ENCODE measurements at regions not wholly inside any gene's neighbourhood (a gene's known extent, or its start where the extent isn't known, plus 50 kb on each side); places are given as distances from the start of the nearest gene placed in this dataset.
"Not testable (repeated sequence)": the region's sequence is repeated elsewhere in the genome, so short reads cannot be mapped to it uniquely, and the experiment has no call there.

DNA sequence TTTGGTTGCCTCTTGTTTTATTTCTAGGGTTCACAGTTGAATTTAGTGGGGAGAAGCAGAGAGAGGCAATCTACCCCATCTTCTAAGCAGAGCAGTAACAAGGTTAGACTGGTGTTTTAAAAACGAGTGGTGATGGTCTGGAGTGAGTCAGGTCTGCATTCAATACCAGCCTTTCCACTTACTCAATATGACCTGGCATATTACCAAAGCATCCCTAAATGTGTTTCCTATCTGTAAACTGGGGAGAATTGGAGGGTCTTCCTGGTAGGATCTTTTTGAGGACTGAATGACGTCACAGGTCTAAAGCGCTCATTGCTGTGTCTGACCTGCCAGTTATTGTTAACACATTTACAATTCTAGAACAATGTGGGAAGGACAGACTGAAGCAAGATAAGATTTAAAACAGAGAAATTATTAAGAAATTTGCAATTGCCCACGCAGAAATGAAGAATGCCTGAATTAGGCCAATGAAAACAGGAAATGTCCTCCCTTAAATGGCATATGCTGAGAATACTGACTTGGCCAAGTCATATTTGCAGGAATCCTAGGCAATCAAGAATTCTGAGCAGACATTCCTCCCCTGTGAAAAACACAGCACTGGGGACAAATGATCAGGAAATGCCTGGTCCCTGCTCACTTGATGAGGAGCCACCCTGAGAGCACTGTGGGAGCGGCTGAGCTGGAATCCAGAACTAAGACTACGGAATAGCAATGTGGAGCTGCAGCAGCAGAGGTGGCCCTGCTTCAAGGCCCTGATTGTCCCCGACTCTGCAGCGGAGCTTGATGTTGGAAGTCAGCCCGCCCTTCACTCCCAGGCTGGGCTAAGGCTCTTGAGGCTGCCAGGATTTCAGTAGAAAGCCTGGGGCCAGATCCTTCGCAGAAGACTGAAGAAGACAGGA, 184.5 kb upstream of the CXCL12 start:
- DNase-seq = no peak

DNA sequence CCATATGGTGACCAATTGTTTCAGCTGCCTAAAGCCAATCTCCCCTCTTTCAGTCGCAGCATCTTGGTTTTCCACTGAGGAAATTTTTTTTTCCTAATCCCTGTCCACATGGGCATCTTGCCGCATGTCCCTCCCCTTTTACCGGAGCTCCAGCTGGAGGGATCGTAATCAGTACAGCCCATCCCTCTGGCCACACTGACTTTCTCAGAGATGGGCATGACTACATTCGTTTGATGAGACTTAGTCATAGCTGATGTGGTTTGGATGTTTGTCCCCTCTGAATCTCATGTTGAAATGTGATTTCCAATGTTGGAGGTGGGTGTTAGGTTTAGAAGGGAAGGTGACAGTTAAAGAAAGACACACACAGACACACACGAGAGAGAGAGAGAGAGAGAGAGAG, 186.8 kb upstream of the CXCL12 start:
- DNase-seq = no peak

DNA sequence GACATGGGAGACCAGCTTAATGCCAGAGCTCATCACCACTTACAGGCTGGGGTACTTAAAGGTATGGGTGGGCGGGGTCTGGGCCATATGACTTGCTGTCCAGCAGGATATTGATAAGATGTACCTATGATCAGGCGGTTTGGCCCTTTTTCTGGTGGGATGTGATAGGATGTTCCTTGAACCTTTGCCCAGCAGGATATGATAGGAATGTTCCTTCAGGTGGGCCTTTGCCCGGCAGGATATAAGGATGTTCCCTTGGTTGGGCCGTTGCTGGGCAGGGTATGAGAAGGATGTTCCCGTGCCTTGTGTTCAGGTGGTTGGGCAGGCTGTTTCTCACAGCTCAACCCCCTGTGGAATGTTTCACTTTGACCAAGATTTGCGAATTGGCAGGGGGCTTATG, 187.2 kb upstream of the CXCL12 start:
- DNase-seq = no peak

DNA sequence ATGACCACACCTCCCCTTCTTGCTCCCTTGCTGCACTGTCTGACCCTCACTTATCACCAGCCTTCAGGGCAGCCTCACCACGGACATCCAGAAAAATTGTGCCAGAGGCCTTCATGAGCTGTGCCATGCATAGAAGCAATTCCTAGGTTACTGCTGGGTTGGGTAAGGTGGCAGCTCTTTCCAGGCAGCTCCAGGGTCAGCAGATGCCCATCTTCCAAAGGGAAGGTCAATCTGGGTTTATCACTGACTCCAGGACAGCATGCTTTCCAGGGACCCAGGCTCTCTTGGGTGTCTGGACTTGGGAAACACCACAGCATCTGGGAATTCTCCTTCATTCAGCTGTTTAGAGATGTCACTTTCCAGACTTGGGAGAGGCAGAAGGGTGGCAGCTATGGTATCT, 188.9 kb upstream of the CXCL12 start:
- no peak for DNase-seq

DNA sequence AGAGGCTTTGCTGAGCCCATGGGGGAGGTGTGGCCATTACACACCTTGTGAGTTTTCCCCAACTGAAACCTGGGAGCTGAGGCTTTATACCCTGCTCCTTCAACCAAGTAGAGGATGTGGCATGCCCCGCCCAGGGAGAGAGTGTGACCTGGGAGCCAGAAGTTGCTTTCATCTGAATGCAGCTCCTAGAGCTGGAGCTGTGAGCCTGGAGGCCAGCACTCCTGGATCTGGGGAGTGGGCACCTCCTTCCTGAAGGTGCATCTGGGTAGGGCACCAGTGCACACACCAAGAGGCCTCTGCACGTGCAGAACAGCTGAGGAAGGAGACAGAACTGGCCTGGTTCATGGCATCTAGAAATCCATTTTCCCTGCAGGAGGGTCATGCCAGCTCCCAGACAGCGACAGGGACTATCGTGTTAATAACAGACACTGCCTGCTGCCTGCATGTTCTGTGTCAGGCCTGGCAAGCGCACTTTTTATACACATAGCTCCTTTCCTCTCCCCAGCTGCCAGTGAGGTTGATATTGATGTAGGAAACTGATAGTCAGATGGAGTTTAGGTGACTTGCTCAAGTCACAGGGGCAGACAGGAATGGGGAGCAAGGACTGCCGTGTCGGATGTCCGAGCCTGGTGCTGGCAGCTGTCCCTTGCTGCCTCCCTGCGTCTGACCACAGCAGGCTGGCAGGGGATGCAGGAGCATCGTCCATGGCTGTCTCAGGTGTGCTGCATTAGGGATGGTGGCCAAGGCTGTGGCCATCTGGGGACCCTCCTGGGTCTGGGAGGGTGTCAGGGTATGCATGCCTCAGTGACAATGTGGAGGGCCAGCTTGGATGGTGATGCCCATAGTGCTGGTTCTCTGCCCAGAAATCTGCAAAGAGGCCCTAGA, 189.9 kb upstream of the CXCL12 start:
- no peak for DNase-seq

DNA sequence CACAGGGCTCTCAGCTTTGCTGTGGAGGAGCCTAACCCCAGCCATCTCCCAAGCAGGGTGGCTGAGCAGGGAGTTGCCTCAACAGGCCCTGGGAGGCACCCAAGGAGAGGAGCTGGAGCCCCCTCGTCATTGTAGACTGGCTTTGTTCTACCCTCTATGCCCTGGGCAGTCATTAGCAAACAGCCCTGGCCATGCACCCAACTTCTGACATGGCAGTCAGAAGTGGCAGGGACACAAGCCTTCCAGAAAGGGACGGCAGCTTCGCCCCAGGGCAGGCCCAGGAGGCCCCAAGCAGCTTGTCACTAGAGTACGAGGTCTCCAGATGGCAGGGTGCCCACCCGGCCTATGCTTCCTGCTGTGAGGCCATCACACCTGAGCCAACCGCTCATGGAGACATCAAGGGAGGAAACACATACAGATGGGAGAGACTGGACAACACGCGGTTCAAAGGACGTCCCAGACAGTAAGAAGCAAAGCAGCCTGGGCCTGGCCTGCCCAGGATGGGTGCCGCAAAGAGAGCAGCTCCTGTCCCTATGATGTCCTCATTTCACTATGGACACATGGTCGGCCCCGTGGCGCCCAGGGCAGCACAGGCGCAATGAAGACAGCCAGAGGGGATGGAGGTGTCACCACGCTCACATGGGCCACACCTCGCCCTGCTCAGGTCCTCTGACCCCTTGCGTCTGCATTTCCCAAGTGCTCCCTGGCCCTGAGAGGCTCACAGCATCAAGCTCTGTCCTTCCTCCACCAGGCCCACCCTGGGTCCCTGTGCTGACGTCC, 190.9 kb upstream of the CXCL12 start:
- no peak for DNase-seq

DNA sequence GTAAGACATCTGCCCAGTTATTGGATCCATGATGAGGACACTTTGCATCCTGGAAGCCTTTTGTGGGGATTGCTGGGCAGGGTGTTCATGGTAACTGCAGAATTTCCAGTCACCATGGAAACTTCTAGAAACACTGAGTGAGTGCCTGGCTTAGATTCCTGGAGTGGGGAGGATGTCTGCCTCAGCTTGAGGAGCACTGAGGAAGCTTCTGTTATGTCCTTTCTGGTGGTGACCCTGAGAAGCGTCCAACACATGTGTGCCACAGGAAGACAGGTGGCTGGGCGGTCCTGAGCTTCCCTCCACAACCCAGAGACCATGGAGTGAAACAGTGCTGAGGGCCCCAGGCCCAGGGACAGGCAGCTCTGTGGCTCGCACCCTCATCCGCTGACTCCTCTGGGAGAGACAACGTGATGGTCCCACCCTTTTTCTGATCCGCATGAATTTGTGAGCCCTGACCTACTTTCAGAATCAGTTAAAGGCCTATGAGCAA, 191.8 kb upstream of the CXCL12 start:
- DNase-seq = peak; percentile 3

DNA sequence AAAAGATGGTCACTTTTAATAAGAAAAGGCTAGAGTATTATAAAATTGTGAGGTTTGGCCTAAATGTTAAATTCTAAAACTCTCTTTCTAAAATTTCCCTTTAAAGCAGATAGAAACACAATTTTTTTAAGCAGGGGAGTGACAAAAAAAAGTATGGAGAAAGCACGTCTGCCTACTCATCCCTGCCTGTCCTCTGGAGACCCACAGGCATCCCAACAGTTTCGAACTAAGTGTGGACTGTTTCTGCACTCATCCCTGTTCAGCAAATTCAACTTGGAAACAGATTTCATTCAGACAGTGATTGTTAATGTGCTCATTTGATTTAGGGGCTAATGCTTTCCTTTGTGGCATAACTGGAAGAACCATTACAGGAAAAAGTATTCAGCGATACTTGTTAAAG, 192.6 kb upstream of the CXCL12 start:
- no peak for DNase-seq

DNA sequence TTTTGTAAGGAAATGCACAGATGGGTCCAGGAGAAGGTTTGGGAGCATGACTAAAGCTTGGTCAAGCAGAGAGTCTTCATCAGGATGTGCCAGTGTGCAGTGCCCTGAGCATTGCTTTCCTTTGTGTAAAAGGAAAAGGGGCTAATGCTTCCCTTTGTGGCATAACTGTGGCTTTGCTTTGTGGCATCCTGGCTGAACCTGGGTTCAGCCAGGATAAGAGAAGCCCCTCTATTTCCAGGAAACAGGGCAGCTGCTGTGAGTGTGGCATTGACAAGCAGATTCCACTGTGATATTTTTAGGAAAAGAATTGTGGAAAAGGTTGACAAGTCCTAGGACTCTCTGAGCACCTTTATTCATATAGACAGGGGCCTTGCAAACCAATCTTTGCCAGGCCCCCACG, 193.4 kb upstream of the CXCL12 start:
- no peak for DNase-seq

DNA sequence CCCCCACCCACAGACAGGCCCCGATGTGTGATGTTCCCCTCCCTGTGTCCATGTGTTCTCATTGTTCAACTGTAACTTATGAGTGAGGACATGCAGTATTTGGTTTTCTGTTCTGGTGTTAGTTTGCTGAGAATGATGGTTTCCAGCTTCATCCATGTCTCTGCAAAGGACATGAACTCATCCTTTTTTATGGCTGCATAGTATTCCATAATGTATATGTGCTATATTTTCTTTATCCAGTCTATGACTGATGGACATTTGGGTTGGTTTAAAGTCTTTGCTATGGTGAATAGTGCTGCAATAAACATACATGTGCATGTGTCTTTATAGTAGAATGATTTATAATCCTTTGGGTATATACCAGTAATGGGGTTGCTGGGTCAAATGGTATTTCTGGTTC, 194.1 kb upstream of the CXCL12 start:
- DNase-seq = not testable (repeated sequence)

DNA sequence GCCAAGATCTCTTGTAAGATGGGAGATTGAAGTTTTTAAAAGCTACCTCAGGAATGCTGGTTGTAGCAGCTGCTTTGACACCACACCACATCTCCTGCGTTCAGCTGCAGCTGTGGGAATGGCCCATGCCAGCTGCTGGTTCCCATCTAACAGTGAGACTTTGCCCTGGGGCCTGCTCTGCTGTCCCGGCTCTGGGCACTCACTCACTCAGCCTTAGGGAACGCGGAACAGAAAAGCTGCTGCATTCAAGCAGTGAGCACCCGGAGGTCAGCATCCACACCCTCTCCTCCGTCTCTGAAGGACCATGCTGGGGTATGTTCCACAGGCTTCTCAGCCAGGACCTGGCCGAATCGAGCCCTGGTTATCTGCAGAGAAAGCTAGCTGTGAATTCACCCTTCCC, 197.1 kb upstream of the CXCL12 start:
- no peak for DNase-seq

DNA sequence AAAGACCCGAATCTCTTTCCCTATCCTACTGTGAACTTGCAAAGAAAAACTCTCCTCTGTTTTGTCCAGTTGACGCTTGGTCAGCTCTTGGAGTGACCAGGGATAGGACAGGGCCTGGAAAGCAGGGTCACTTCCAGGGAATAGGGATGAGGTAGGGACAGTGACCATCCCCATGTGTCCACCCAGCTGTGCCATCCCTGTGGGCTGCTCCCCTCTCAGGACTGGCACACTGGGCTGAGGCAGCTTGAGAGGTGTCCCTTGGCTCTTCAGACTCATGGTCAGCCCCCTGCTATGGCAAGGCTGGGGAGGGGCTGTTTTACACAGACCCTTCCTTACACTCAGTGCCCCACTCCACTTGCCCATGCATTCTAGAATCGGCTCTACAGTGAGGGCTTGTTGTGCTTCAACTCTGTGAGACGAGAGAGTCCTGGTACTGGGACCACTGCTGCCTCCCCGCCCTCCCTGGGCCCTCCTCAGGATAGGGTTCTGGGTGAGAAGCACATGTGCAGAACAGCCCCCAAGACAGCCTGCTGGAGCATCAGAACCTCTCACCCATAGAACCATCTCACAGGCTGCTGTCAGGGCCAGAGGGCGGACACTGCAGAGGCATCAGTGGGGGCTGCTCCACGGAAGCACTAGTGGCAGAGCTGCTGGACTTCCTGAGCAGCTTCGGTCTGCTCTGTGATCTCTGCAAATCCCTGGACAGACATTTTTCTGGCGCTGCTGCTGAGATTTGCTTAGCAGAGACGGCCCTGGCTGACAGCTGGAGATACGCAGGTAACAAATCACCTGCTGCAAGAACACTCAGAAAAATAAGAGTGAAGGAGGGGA, 202.8 kb upstream of the CXCL12 start:
- DNase-seq = no peak

DNA sequence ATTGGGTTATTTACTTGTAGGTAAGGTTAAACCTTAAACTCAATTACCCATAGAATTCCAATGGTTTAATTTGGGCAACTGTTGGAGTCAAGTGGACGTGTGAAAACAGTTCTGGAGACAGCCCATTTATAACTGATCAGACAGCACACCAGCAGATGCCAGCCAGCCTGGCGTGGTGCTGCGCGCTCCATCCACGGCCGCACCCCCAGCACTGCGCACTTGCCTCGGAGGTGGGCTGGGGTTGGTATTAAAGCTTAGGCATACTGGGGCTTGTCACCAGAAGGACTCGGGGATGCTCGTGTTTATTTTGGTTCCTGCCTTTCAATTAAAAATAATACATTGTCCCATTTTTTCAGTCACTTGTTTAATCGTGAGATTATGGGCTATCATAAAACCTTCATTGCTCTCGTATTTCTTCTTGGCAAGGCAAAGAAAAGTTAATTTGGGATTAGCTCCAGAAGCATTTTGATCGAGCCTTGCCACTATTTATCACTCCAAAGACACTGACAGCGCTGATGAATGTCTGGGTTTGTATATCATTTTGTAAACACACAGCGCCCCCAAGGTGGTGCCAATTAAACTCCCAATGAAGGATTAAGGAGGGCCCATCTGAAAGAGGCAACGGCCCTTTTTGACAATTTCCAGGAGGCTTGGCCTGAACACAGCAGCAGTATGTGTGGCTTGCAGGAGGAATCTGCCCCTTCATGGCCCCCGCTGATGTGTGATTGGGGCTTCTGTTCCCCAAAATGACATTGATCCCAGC, 204.5 kb upstream of the CXCL12 start:
- no peak for DNase-seq

DNA sequence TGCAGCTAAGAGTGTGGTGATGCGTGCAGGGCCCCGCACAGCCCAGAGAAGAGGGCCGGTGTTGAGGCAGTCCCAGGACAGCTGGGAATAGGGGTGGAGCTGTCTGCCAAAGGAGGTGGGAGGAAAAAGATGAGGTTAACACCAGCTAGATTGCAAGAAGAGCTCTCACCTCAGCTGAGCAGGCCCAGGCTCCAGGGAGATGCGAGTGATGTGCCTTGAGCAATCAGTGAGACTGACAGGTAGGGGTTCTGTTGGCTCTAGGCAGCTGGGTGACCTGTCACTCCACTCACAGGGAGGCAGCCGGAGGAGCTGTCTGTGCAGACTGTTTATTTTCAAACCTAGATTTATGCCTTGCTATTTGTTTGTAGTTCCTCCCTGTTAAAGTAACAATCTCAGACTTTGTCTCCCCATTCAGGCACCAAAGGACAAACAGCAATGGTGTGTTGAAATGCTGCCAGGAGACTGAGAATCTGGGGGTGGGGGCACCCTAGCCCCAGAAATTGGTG, 205.1 kb upstream of the CXCL12 start:
- DNase-seq = no peak

DNA sequence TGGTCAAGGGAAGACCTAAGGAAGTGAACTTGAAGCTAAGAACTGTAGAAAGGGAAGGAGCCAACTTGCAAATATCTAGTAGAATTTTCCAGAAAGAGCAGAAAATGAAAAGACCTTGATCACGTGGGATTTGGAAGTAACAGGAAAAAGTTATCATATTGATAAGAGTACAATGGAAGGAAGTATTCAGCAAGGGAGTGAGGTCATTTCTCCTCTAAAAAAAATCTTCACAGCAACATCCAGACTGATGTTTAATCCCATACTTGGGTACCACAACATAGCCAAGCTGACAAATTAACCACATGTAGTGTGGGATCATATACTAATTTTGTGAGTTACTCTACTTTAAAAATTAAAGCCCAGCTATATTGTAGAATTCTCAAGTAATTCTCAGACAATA, 207.0 kb upstream of the CXCL12 start:
- no peak for DNase-seq

DNA sequence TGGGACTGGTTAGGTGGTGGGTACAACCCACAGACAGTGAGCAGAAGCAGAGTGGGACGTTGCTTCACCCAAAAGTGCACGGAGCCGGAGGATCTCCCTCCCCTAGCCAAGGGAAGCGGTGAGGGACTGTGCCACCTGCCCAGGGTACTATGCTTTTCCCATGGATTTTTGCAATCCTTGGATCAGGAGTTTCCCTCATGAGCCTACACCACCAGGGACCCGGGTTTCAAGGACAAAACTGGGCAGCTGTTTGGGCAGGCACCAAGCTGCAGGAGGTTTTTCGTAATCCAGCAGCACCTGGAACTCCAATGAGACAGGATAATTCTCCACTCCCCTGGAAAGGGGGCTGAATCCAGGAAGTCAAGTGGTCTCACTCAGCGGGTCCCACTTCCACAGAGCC, 209.1 kb upstream of the CXCL12 start:
- no peak for DNase-seq

DNA sequence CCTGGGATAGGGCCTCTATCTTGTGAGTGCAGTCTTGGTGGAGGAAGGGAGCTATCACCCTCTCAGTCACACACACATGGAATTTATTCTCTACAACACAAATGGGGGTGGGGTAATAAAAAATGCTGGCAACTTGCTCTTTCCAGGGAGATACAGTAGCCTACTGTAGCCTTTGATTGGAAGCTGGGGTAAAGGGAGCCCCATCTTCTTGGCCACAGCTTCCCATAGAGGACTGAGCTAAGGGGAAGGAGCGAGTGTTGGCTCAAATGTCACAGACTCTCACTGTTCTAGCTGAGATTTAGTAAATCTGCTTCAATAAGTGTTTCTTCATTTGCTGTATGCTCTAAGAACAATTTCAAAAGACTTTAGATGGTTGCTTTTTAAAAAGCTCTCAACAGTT, 222.2 kb upstream of the CXCL12 start:
- no peak for DNase-seq

DNA sequence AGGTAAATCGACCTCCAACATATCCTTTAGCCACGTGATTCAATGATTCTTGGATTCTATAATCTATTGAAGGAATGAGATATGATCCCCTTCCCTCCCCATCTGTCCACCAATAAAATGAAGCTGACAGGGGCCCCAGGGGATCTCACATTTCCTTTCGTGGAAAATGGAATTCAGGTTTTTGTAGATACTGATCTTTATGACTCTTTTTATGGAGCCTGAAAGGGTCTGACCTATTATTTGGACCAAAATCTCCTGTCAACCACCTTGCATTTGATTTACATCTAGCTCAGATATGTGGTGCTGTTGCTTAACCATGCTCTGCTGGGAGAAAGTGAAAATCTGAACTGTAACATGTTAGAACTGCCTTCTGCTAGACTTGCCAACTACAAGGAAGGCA, 234.0 kb upstream of the CXCL12 start:
- DNase-seq = no peak

DNA sequence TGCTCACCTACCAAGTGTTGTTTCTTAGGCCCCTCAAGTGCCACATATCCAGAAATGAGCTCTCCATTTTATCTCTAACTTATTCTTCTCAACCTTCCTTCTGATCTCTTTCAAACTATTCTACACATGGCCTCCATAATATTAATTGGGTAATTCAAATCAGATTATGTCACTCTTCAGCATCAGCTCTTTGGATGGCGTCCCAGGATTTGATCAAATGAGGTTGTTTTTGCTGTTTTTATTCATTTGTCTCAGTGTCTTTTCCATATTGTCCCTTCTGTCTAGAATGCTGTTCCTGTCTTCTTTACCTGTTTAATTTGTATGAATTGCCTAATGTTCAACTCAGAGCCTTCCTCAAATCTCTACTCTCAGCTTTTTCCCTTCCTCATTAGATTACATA, 234.6 kb upstream of the CXCL12 start:
- no peak for DNase-seq

DNA sequence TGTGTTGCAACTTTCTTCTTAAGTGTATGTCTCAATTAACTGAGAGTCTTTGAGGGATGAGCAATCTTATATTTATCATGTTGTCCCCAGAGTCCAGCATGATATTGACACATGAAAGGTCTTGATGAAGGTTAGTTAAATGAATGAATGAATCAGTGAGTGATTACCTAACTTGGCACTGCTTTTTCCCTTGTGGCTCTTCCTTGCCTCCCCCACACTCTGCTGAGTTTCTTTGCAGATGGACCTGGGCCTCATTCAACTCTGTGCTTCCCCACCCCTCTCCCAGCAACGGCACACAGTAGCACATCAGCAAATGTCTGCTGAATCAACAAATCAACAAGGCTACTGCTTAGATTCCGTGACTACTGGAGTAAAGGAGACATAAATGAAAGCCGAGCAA, 235.1 kb upstream of the CXCL12 start:
- DNase-seq = no peak
